GM12891 (cell line): ENCODE measurements at regions not wholly inside any gene's neighbourhood (a gene's known extent, or its start where the extent isn't known, plus 50 kb on each side); places are given as distances from the start of the nearest gene placed in this dataset.
"Not testable (repeated sequence)": the region's sequence is repeated elsewhere in the genome, so short reads cannot be mapped to it uniquely, and the experiment has no call there.

ENCODE experiments used
- DNase-seq: peaks from one replicate; pipeline ENCODE4 v3.0.0; 2011; ENCODE audit warnings: low spot score; ENCODE audit not compliant: insufficient read length
- FAIRE-seq: peaks from 2 replicates; lab custom pipeline; 2011; peaks lifted over from hg19 to GRCh38; lab: Jason Lieb, UNC
- PAX5 ChIP-seq: IDR thresholded peaks from 2 replicates; pipeline ENCODE4 v1.6.1; 2011; ENCODE audit warnings: low read length, moderate library complexity, mild to moderate bottlenecking; ENCODE audit not compliant: insufficient read depth, severe bottlenecking
- POLR2A ChIP-seq: IDR thresholded peaks from 2 replicates; pipeline ENCODE4 v1.6.1; 2011; ENCODE audit warnings: low read depth, low read length, control low read depth
- POLR2AphosphoS5 ChIP-seq: IDR thresholded peaks from 2 replicates; pipeline ENCODE4 v1.6.1; 2011; ENCODE audit warnings: low read depth, low read length, control low read depth
- POU2F2 ChIP-seq: IDR thresholded peaks from 2 replicates; pipeline ENCODE4 v1.6.1; 2011; ENCODE audit warnings: low read depth, mild to moderate bottlenecking, control low read depth, low read length, moderate library complexity
- SPI1 ChIP-seq: IDR thresholded peaks from 2 replicates; pipeline ENCODE4 v1.6.1; 2011; ENCODE audit warnings: low read depth, low read length, control low read depth
- TAF1 ChIP-seq: IDR thresholded peaks from 2 replicates; pipeline ENCODE4 v1.6.1; 2011; ENCODE audit warnings: low read depth, low read length, control low read depth

DNA sequence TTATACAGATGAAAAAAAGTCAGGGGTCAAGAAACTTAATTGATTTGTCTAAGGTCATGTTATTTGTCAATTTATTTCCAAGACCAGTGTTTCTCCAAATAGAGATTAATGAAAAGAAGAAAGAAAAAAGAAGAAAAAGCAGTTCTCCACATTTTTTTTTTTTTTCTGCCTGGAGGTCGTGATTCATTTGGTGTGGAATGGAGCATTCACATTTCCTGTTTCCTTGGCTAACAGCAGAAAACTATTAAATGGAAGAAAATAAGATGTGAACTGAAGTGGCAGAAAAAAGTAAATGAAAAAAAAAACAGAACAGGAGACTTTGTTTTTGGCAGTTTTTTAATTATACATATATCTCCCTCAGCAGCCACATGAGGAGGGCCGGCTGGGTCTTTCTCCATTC is 470.8 kb upstream of the ZNF337 start:
- DNase-seq: no peak
- TF ChIP-seq PAX5: no peak
- no peak for TF ChIP-seq SPI1
- no peak for TF ChIP-seq POLR2A
- no peak for TF ChIP-seq POLR2AphosphoS5
- TF ChIP-seq POU2F2: no peak
- no peak for TF ChIP-seq TAF1
- no peak for FAIRE-seq

- no peak for TF ChIP-seq POLR2AphosphoS5
- no peak for TF ChIP-seq TAF1
- no peak for TF ChIP-seq SPI1
- TF ChIP-seq POLR2A: no peak
- no peak for TF ChIP-seq PAX5
- no peak for TF ChIP-seq POU2F2
- no peak for FAIRE-seq
- no peak for DNase-seq
Observed at GRCh38 chr20:26163890-26164289, 467.2 kb upstream of the ZNF337 start.

DNA sequence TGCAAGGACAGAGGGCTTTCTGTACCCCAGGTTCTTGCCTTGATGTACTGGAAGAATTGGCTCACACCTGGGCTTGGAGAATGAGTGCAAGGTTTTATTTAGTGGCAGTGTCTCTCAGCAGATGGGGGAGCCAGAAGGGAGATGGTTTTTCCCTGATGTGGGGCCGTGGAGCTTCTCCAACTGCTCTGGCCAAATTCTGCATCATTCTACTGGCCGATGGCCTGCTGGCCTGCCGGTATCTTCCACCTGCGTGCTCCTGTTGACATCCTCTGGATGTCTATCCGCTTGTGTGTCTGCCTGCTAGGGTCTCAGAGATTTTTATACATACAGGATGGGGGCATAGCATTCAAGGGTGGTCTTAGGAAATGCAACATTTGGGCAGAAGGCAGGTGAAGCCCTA is 466.5 kb upstream of the ZNF337 start:
- not testable (repeated sequence) for FAIRE-seq, DNase-seq

GRCh38 chr20:26161741-26162140 is 465.1 kb upstream of the ZNF337 start:
- not testable (repeated sequence) for DNase-seq, FAIRE-seq

- not testable (repeated sequence) for FAIRE-seq, DNase-seq
Observed at GRCh38 chr20:26160916-26161315, 464.3 kb upstream of the ZNF337 start.

DNA sequence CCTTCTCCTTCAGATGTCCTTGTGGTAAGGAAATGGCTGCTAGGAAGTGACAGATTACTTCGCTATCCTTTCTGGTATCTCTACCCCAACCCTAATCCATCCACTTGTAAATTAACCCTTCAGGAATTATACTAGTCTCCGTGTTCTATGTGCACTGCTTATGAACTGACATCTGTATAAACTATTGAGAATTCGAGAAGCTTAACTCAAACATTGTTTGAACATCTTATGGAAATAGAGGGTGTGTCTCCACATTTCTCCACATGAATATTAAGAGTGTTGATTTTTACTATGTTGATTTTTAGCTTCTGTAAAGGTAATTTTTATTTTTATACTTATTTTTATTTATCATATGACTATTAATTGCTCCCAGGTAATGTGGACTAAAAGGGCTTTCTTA is 457.6 kb upstream of the ZNF337 start:
- FAIRE-seq: no peak
- TF ChIP-seq TAF1: no peak
- no peak for TF ChIP-seq SPI1
- no peak for TF ChIP-seq POLR2A
- TF ChIP-seq POLR2AphosphoS5: no peak
- TF ChIP-seq POU2F2: no peak
- no peak for TF ChIP-seq PAX5
- no peak for DNase-seq

DNA sequence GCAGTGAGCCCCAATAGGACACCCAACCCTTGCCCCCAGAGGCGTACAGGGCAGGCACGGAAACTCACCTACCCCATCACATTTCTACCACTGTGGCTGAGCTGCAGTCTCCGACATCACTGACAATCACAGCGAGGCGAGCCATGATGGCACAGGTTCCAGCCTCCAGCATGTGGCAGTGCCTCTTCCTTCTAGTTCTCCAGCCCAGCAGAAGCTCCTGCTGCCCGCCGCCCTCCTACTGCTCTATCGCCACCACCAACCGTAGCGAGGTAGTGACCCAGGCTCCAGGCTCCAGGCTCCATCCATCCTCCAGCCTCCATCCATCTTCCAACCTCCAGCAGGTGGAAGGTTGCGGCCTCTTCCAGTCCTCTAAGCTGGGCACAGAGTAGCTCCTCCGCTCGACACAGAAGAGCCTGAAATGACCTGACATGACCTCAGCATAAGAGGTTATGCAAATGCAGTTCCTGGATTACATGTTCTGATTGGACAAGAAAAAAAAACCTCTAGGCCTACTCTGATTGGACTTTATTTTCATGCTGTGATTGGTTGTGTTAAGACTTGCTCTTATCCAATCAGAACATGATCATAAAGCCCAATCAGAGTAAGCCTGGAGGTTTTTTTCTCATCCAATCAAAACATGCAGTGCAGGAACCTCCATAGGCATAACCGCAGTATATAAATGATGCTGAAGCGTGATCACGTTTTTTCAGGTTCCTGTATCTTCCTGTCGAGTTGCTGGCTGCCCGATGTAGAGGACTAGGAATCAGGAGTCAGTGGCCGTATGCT is 438.9 kb upstream of the ZNF337 start:
- TF ChIP-seq POU2F2 (no peak), PAX5 (no peak), POLR2A (no peak), TAF1 (no peak), POLR2AphosphoS5 (no peak), SPI1 (no peak)
- FAIRE-seq: no peak
- DNase-seq: no peak

DNA sequence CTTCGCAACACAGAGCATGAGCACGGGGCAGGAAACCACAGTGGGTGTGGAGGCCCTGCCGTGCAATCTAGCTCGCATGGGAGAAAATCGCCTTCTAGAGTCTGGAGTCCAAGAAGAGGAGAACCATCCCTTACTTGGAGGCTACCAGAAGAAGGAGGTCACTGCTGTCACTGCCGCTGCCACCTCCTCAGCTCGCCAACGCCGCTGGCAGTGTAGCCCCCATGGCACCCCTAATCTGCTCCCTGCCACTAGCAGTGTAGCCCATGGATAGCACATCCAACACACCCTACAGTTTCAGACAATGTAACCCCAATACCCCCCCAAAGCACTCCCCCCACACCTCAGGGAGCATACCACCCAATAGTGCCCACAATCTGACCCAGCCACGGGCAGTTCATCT is 438.0 kb upstream of the ZNF337 start:
- DNase-seq: no peak
- TF ChIP-seq SPI1: no peak
- no peak for TF ChIP-seq TAF1
- TF ChIP-seq POLR2AphosphoS5: no peak
- no peak for TF ChIP-seq PAX5
- TF ChIP-seq POLR2A: no peak
- no peak for TF ChIP-seq POU2F2
- FAIRE-seq: no peak

DNA sequence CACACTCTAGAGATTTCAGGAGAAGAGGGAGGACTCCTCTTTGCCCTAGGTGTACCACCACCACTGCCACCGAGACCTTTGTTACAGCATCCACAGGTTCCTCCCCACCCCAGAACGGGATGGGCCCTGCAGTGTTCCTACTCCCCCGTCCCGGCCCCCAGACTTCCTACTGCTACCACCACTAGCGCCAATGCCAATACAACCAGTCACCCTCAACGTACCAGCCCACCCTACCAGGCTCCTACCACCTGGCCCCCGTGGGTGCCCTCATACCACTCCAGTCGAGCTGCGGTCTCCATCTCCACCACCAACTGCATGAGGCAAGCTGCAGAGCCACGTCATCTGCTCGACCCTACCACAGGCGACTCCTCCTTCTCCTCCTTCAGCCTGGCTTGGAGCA is 437.1 kb upstream of the ZNF337 start:
- DNase-seq, FAIRE-seq: not testable (repeated sequence)

DNA sequence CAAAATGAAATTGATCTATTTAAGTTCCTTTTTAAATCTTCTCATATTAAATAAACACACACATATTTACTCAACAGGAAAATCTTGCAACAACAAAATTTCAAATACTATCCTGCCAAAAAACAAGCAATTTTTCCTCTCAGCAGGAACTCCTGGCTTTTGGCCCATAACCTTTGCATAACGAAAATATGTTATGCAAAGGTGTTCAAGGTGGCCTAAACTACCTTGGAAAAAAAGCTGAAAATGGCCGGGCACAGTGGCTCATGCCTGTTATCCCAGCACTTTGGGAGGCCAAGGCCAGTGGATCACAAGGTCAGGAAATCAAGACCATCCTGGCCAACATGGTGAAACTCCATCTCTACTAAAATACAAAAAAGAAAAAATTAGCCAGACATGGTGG is 424.3 kb upstream of the ZNF337 start:
- FAIRE-seq, DNase-seq: not testable (repeated sequence)

DNA sequence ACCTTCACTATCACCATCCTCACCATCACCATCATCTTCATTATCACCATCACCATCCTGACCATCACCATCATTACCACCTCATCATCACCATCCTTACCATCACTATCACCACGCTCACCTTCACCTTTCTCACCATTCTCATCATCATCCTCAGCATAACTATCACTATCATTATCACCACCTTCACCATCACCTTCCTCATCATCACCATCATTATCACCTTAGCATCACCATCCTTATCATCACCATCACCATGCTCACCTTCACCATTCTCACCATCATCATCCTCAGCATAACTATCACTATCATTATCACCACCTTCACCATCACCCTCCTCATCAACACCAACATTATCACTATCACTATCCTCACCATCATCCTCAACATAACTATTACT is 397.8 kb upstream of the ZNF337 start:
- not testable (repeated sequence) for FAIRE-seq, DNase-seq

- DNase-seq, FAIRE-seq: not testable (repeated sequence)
Observed at GRCh38 chr20:26091921-26092320, 395.3 kb upstream of the ZNF337 start.

GRCh38 chr20:26086195-26086594 is 389.5 kb upstream of the ZNF337 start:
- not testable (repeated sequence) for FAIRE-seq

GRCh38 chr20:26073972-26074371 is 377.3 kb upstream of the ZNF337 start:
- DNase-seq, FAIRE-seq: not testable (repeated sequence)

More at GRCh38 chr20:26086195-26086594, 389.5 kb upstream of the ZNF337 start:
- not testable (repeated sequence) for DNase-seq

DNA sequence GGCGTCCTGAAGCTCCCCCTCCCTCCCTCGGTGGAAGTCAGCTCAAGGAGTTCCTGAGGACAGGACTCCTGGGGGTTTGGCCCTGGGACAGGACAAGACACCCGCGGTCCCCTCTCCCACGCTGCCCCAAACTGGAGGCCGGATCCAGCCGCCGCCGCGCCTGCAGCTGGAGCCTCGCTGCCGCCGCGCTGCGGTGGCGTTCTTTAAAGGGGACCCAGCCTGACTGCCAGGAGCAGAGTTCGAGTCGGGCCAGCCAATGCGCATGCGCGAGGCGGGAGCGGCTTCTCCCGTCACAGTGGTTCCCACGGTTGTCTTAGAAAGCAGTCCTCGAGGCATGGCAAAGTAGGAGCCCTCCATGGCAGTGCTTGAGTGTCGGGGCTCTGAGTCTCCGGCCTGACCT is 362.7 kb upstream of the ZNF337 start:
- DNase-seq, FAIRE-seq: not testable (repeated sequence)

GRCh38 chr20:26058446-26058845 is 361.8 kb upstream of the ZNF337 start:
- FAIRE-seq, DNase-seq: not testable (repeated sequence)

- DNase-seq: not testable (repeated sequence)
- FAIRE-seq: peak; percentile 86
Observed at GRCh38 chr20:26057135-26057752, 360.6 kb upstream of the ZNF337 start.
